CD4-positive, alpha-beta T cell treated with Interleukin-1 beta for 1 hour (primary cell): ENCODE measurements at regions not wholly inside any gene's neighbourhood (a gene's known extent, or its start where the extent isn't known, plus 50 kb on each side); places are given as distances from the start of the nearest gene placed in this dataset.
"Not testable (repeated sequence)": the region's sequence is repeated elsewhere in the genome, so short reads cannot be mapped to it uniquely, and the experiment has no call there.

ENCODE experiments used
- DNase-seq, 2 donors: peaks; one replicate each; pipeline ENCODE4 v3.0.0-alpha.2; 2020 to 2022

DNA sequence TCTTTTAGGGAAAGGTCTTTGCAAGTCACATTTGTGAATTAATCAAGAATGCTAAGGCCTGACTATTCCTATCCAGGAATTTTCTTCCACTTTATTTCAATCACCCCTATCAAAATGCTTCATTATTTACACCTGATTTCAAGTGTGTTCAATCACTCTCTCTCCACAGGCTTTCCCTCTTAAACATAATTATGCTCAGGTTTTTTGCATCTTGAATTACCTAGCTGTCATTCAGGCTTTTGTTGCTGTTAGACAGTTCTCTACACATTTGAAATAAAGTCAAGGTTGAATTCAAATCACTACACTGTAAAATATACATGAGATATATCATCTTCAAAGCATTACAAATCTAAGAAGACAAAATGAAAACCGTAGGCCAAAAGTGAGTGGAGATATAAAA, 941.3 kb upstream of the SLITRK1 start:
- no peak for DNase-seq

DNA sequence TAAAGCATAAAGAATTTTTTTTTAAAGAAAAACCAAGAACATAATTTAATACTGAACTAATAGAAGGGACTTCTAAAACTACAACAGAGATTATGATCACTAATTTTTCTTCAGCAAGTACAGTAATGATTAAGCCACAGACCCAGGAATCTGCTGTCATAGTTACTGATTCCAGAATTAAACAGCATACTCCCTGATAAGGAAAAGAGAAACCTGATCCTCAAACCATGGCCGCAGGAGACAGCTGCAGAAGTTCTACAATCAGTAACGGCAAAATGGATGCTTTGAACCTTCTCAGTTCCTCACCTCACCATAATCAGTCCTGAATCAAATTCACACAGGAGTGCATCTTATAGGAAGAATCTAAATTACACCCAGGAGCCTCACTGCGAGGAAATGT, 939.0 kb upstream of the SLITRK1 start:
- DNase-seq, result no peak

GRCh38 chr13:84816567-84817105, 934.4 kb upstream of the SLITRK1 start:
- no peak for DNase-seq

GRCh38 chr13:84812789-84813188, 930.5 kb upstream of the SLITRK1 start:
- DNase-seq, result no peak

- DNase-seq, result no peak
Measured at GRCh38 chr13:84812078-84812477, 929.8 kb upstream of the SLITRK1 start.

GRCh38 chr13:84810781-84811180, 928.5 kb upstream of the SLITRK1 start:
- DNase-seq, result no peak

DNA sequence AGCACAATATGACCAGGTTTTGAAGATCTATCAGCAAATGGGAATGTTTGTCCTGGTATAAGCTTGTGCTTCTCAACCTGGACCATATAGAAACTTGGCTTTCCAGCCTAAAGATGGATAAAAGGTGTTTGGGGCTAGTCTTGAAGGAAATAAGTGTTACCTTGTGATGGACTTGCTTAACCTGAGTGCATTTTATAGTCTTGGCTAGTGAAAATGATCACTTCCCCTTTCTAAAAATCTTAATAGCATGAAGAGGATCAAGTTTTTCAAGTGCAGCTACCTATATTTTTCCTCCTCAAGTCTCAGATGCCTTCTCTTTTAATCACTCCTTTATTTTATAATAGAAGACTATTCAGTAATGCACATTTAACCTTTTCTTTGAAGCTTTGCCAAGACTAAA, 919.8 kb upstream of the SLITRK1 start:
- no peak for DNase-seq

DNA sequence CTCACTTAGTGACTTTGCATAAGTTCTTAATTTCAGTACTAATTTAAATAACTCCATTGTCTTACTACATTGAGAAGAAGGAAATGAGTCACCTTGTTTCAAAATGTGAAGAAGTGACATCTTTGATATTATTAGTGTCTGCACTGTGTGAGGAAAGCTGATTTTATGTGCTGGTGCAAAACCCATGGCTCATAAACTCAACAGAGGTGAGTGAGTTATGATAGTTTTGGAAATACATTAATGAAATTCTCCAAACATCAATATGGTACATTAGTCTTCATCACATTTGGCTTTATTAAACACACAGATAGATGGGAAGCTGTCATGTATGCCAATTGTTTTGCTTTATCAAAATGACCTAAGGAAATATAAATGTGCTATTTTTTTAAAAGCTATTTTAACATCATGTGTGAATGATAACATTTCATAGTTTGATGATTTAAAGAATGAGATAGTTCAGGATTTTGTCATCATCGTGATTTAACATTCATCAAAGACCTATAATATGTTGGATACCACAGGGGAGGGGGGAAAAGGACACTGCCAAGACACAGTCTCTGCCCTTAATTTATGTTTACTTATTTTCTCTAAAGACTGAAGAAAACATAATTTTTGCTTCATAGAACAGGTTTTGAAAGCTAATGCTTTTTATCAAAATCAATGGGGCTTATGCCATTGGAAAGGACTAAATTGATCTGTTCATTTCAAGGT, 902.3 kb upstream of the SLITRK1 start:
- DNase-seq, result no peak

DNA sequence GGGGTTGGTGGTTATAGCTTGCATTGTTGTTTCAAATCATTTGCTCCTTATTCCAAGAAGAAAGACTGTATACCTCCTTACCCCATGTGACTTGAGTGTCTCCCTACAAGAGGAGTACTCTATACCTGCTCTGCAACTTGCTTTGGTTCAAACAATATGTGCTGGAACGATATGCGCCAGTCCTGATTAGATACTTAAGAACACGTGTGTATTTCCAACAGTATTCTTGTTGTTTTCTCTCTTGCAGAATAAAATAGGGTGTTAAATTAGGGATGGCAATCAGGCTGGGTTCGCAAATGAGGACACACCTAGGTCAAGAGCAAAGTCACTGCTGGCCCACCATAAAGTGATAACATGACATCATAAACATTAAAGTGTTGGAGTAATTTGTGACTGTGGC, 895.0 kb upstream of the SLITRK1 start:
- DNase-seq, result no peak

- no peak for DNase-seq
Measured at GRCh38 chr13:84776593-84776992, 894.3 kb upstream of the SLITRK1 start.

- DNase-seq, result not testable (repeated sequence)
Measured at GRCh38 chr13:84775920-84776319, 893.6 kb upstream of the SLITRK1 start.

DNA sequence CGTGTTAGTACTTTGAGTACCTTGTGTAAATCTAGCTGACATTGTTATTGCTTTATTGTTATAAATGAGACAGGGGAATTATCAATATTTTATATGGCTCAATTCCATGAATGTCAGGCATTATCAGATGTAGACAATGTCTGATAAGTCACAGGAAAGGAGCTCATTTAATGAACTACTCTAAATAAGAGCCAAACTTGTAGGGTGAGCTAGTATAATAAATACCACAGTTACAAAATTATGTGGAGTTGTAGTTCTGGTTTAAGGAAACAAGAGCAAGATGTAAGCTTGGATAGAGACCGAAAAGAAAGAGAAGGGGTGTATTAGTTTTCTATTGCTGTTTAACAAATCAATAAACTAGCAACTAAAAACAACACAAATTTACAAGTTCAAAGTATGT, 891.8 kb upstream of the SLITRK1 start:
- no peak for DNase-seq

GRCh38 chr13:84760956-84761355, 878.7 kb upstream of the SLITRK1 start:
- DNase-seq, result no peak

DNA sequence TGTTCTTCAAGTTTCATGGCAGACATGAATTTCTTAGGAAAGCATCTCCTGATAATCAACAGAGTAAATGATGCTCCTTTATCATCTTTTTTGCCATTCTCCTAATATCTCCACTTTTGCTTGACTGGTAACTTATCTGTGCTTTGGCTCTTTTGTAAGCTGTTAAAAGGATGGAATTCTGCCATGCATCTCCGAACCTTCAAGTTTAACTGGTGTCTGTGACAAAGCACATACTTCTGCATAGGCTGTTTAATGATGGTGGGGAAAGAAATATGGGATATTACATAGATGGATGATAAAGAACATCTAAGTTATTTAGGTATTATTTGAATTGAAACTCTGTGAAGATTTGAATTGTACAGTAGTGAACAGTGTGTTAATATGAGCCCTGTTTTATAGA, 866.9 kb upstream of the SLITRK1 start:
- no peak for DNase-seq

GRCh38 chr13:84745051-84745551, 862.8 kb upstream of the SLITRK1 start:
- DNase-seq, result no peak

- DNase-seq, result no peak
Measured at GRCh38 chr13:84744203-84744602, 861.9 kb upstream of the SLITRK1 start.

DNA sequence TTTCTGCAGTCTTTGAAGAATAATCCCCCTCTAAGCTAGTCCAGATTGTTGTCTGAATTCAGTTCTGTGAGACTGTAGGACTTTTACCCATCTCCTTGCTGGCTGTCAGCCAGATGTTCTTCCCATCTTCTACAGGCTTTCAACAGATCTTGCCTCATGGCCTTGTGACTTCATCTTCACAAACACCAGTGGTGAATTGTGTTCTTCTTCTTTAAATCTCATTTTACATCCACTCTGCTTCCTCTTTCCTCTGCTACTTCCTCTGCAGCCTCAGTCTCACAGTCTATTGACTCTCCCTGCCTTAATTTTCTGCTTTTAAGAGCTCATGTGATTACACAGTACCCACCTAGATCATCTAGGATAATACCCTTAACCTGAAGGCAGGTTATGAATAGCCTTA, 859.0 kb upstream of the SLITRK1 start:
- no peak for DNase-seq

- DNase-seq, result no peak
Measured at GRCh38 chr13:84739021-84739420, 856.7 kb upstream of the SLITRK1 start.

GRCh38 chr13:84737661-84738060, 855.4 kb upstream of the SLITRK1 start:
- no peak for DNase-seq

DNA sequence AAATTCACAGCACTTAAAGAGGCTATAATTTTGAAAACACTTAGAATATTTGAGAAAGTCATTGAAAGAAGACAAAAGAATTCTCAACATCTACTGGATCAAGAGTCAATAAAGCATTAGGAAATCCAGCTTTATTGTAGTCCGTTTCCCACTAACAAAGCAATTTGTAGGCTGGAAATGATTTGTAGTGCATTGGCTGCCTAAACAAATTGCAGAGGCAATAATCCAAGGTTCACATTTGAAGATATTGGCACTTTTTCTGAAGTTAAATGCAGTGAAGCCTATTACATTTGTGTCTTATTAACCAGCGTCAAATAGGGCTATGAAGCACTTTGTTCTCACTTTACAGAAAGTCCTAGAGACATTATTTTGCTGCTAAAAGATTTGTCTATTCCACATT, 848.1 kb upstream of the SLITRK1 start:
- DNase-seq, result no peak

- no peak for DNase-seq
Measured at GRCh38 chr13:84705982-84706710, 823.9 kb upstream of the SLITRK1 start.

DNA sequence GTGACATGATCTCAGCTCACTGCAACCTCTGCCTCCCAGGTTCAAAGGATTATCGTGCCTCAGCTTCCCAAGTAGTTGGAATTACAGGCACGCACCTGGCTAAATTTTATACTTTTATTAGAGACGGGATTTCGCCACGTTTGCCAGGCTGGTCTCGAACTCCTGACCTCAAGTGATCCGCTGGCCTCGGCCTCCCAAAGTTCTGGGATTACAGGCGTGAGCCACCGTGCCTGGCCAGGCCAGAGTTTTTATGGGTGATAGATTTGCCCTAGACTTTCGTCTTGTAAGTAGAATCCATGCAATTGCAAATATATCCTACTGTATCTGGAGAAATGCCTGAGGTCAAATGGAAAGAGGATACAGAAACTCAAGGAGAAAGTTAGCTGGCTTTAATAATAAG, 819.9 kb upstream of the SLITRK1 start:
- no peak for DNase-seq

DNA sequence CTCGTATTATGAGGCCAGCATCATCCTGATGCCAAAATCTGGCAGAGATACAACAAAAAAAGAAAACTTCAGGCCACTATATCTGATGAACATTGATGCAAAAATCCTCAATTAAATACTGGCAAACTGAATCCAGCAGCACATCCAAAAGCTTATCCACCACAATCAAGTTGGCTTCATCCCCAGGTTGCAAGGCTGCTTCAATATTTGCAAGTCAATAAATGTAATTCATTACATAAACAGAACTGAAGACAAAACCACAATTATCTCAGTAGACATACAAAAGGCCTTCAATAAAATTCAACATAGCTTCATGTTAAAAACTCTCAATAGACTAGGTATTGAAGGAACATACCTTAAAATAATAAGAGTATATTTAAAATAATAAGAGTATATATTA, 815.3 kb upstream of the SLITRK1 start:
- not testable (repeated sequence) for DNase-seq

- DNase-seq, result no peak
Measured at GRCh38 chr13:84686973-84687372, 804.7 kb upstream of the SLITRK1 start.
